ENCODE measurements at regions not wholly inside any gene's neighbourhood (a gene's known extent, or its start where the extent isn't known, plus 50 kb on each side); places are given as distances from the start of the nearest gene placed in this dataset.
"Not testable (repeated sequence)": the region's sequence is repeated elsewhere in the genome, so short reads cannot be mapped to it uniquely, and the experiment has no call there.

DNA sequence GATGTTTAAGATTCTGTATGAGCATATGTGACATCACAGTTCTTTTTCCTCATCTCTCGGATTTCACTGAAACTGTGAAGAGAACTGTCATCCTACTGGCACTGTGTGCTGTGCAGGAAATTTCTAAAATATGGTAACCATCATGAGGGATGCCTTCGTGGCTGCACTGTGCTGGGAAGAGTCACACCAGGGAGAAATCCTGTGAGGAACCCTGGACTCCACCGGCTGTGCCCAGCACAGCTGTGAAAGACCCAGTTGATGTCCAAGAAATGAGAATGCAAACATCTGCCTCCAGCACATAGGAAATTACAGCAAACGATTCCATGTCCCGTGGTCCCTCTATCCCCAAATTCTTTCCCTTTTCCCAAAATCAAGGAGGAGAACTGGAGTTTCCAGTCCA lies 475.4 kb downstream of the GOLGA6L6 start:
- ATAC-seq; H3K4me3 ChIP-seq; H3K27ac ChIP-seq; FAIRE-seq; DNase-seq (ENCODE audit: low read depth in 1 of 2, low spot score in 1 of 2); CTCF ChIA-PET; POLR2A ChIA-PET; H3K9me3 ChIP-seq; H3K4me1 ChIP-seq; H3K4me2 ChIP-seq: not testable (repeated sequence)
- WGBS (ENCODE audit: missing lambda C conversion rate): no CpG with 5 or more reads among the region's 5 CpGs

DNA sequence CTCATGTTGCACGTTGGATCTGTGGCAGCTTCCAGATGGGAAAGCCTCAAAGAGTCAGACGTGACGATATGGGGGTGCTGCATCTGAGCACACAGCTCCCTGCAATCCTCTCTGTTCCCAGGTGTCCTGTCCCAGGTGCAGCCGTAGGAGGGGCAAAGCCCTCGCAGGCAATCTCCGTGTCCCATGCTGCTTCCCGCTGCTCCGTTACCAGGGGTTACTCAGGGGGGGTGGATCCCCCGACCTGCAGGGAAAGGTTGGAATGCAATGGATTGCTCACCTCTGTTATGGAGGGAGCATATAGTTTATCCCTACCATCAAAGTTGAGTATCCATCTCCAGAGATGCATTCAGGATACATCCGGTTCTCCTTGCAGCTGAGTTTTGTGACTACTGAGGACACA lies 476.1 kb downstream of the GOLGA6L6 start:
- H3K9me3 ChIP-seq; CTCF ChIA-PET; DNase-seq (ENCODE audit: low read depth in 1 of 2, low spot score in 1 of 2); H3K27ac ChIP-seq; FAIRE-seq; H3K4me2 ChIP-seq; ATAC-seq; H3K4me3 ChIP-seq; POLR2A ChIA-PET; H3K4me1 ChIP-seq: not testable (repeated sequence)
- 19% methylated on average over 7 of the region's 10 CpGs for WGBS (ENCODE audit: missing lambda C conversion rate)

DNA sequence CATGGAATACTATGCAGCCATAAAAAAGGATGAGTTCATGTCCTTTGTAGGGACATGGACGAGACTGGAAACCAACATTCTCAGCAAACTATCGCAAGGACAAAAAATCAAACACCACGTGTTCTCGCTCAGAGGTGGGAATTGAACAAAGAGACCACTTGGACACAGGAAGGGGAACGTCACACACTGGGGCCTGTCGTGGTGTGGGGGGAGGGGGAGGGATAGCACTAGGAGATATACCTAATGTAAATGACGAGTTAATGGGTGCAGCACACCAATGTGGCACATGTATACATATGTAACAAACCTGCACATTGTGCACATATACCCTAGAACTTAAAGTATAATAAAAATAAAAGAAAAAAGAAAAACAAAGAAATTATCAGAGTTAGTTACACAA lies 478.4 kb downstream of the GOLGA6L6 start:
- H3K4me2 ChIP-seq; H3K4me1 ChIP-seq; FAIRE-seq; DNase-seq (ENCODE audit: low read depth in 1 of 2, low spot score in 1 of 2); H3K27ac ChIP-seq; ATAC-seq; H3K4me3 ChIP-seq; CTCF ChIA-PET; POLR2A ChIA-PET; H3K9me3 ChIP-seq: not testable (repeated sequence)
- WGBS (ENCODE audit: missing lambda C conversion rate): 9% methylated on average over 7 of the region's 7 CpGs

DNA sequence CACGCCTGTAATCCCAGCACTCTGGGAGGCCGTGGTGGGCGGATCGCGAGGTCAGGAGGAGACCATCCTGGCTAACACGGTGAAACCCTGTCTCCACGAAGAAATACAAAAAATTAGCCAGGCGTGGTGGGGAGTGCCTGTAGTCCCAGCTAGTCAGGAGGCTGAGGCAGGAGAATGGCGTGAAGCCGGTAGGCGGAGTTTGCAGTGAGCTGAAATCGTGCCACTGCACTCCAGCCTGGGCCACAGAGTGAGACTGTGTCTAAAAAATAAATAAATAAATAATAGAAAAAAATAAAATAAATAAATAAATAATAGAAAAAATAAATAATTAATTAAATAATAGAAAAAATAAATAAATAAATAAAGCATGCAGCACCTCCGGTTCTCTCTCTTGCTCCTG lies 480.8 kb downstream of the GOLGA6L6 start:
- H3K4me2 ChIP-seq; FAIRE-seq; POLR2A ChIA-PET; H3K9me3 ChIP-seq; CTCF ChIA-PET; H3K4me1 ChIP-seq; H3K4me3 ChIP-seq; H3K27ac ChIP-seq; ATAC-seq; DNase-seq (ENCODE audit: low read depth in 1 of 2, low spot score in 1 of 2): not testable (repeated sequence)
- WGBS (ENCODE audit: missing lambda C conversion rate): 32% methylated on average over 4 of the region's 13 CpGs

DNA sequence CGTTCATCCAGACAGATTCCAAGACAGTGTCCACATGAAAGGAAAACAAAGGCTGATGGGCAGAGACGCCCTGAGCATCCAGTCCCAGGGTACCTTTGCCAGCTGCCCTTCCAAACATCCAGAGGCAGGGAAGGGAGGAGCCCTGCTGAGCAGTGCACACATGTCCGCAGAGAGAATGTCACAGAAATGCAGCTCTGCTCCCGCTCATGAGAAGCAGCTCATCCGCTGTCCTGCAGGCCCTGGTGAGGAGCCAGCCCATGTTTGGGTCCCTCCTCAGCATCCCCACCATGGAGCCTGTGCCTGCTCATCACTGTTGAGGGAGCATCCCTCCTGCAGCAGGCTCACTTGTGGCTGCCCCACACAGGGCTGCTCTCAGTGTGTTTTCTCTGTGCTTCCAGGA lies 484.7 kb downstream of the GOLGA6L6 start:
- FAIRE-seq; H3K27ac ChIP-seq; H3K4me3 ChIP-seq; DNase-seq (ENCODE audit: low read depth in 1 of 2, low spot score in 1 of 2); CTCF ChIA-PET; H3K4me1 ChIP-seq; H3K9me3 ChIP-seq; H3K4me2 ChIP-seq; ATAC-seq; POLR2A ChIA-PET: not testable (repeated sequence)
- WGBS (ENCODE audit: missing lambda C conversion rate): 0% methylated on average over 1 of the region's 5 CpGs

DNA sequence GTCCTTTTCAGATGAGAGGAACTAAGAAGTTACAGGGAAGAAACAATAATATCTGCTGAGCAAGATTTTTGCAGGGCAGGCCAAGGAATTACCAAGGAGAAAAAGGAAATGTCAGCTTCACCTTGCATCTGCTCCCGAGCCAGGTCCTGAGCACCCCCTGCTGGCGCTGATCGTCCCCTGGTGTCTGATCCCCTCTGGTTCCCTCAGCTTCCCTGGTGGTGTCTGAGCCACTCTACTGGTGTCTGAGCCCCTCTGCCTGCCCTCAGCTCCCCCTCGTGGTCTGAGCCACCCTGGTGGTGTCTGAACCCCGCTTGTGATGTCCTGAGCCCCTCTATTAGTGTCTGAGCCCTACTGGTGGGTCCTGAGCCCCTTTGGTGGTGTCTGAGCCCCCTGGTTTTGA lies 485.7 kb downstream of the GOLGA6L6 start:
- ATAC-seq; FAIRE-seq; H3K4me3 ChIP-seq; H3K4me2 ChIP-seq; H3K27ac ChIP-seq; H3K9me3 ChIP-seq; H3K4me1 ChIP-seq; POLR2A ChIA-PET; CTCF ChIA-PET; DNase-seq (ENCODE audit: low read depth in 1 of 2, low spot score in 1 of 2): not testable (repeated sequence)
- WGBS (ENCODE audit: missing lambda C conversion rate): 38% methylated on average over 2 of the region's 5 CpGs

DNA sequence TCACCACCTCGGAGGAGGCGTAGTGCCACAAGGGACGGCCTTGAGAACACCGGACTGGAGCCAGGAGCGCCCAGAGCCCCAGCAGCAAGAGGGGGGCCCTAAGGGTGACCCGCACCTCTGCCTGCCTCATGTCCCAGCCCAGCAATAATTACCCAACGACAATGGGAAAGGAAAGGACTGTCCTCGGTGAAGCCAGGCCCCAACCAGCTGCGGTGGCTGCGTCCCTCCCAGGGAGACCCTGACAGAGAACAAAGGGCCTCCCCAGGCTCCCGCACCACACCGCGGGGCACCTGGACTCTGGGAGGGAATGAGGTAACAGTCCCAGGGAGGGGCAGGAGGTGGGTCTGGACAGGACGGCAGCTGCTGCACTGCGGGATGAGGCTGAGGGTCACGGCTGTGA lies 493.4 kb downstream of the GOLGA6L6 start:
- ATAC-seq; H3K4me2 ChIP-seq; H3K4me3 ChIP-seq; H3K9me3 ChIP-seq; H3K27ac ChIP-seq; H3K4me1 ChIP-seq; CTCF ChIA-PET; DNase-seq (ENCODE audit: low read depth in 1 of 2, low spot score in 1 of 2); FAIRE-seq; POLR2A ChIA-PET: not testable (repeated sequence)
- 29% methylated on average over 10 of the region's 16 CpGs for WGBS (ENCODE audit: missing lambda C conversion rate)

DNA sequence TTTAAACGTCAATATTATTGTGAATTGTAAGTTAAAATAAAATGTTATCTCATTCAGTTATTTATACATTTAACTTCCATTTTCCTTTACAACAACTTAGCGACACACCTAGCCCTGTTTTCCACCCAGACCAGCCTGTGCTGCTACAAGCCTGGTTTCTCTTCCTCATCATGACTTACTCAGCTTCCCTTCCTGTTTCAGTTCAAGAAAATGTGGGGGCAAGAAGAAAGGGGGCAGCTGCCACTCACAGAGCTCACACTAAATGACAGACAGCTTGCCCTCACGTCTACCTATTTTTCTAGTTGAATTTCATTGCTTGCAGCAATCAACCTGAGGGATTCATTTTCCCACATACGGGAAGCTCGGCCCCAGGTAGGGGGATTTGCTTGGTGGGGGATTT lies 496.4 kb downstream of the GOLGA6L6 start:
- H3K9me3 ChIP-seq; H3K27ac ChIP-seq; H3K4me2 ChIP-seq; FAIRE-seq; H3K4me3 ChIP-seq; ATAC-seq; CTCF ChIA-PET; DNase-seq (ENCODE audit: low read depth in 1 of 2, low spot score in 1 of 2); POLR2A ChIA-PET; H3K4me1 ChIP-seq: not testable (repeated sequence)
- no CpG with 5 or more reads among the region's 5 CpGs for WGBS (ENCODE audit: missing lambda C conversion rate)

DNA sequence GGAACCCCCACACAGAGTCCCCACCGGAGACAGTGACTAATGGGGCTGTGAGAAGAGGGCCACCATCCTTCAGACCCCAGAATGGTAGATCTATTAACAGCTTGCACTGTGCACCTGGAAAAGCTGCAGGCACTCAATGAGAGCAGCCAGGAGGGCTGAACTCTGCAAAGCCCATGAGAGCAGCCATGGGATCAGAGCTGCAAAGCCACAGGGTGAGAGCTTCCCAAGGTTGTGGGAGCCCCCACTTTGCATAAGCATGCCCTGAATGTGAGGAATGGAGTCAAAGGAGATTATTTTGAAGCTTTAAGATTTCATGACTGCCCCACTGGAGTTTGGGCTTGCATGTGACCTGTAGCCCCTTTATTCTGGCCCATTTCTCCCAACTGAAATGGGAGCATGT lies 500.9 kb downstream of the GOLGA6L6 start:
- CTCF ChIA-PET; H3K4me1 ChIP-seq; FAIRE-seq; DNase-seq (ENCODE audit: low read depth in 1 of 2, low spot score in 1 of 2); POLR2A ChIA-PET; H3K27ac ChIP-seq; ATAC-seq; H3K4me2 ChIP-seq; H3K9me3 ChIP-seq; H3K4me3 ChIP-seq: not testable (repeated sequence)
- no CpG with 5 or more reads among the region's 1 CpG for WGBS (ENCODE audit: missing lambda C conversion rate)

DNA sequence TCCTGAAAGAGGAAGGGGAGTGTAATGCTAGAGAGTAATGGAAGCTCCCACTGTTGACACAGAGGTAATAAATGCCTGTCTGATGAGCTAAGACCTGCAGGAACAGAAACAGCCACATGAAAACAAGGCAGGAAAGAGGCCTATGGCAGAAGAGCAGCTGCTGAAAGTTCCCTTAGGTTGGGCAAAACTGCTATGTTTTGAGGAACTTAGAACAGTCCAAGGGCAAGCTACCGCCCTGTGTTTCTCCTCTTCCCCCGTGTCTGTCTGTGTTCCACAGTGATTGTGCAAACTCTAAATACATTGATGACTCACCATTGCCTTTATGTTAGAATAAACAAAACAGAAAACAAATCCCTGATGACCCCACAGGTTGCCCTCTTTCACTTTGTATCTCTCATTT lies 516.6 kb downstream of the GOLGA6L6 start:
- ATAC-seq; CTCF ChIA-PET; POLR2A ChIA-PET; H3K4me3 ChIP-seq; H3K27ac ChIP-seq; FAIRE-seq; H3K4me2 ChIP-seq; H3K9me3 ChIP-seq; H3K4me1 ChIP-seq; DNase-seq (ENCODE audit: low read depth in 1 of 2, low spot score in 1 of 2): not testable (repeated sequence)
- no CpG with 5 or more reads among the region's 2 CpGs for WGBS (ENCODE audit: missing lambda C conversion rate)

DNA sequence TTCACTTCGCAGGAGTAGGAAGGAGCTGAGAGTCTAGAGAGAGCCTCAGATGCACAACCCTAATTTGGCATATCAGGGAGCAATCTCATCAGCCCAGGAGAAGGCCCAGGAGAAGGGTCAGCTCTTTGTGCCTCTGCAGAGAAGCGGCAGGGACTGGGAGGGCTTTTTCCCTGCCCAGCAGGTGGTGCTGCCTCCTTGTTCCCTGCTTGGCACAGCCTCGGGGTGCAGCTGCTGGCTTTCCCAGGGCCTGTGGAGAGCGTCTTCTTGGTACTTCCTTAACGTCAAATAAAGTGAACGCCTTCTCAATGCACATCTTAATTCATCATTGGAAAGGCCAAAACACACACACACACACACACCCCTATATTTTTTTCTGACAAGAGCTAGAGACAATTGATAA lies 519.3 kb downstream of the GOLGA6L6 start:
- H3K4me3 ChIP-seq; POLR2A ChIA-PET; FAIRE-seq; H3K4me1 ChIP-seq; H3K27ac ChIP-seq; H3K4me2 ChIP-seq; ATAC-seq; H3K9me3 ChIP-seq; DNase-seq (ENCODE audit: low read depth in 1 of 2, low spot score in 1 of 2); CTCF ChIA-PET: not testable (repeated sequence)
- 0% methylated on average over 1 of the region's 6 CpGs for WGBS (ENCODE audit: missing lambda C conversion rate)

DNA sequence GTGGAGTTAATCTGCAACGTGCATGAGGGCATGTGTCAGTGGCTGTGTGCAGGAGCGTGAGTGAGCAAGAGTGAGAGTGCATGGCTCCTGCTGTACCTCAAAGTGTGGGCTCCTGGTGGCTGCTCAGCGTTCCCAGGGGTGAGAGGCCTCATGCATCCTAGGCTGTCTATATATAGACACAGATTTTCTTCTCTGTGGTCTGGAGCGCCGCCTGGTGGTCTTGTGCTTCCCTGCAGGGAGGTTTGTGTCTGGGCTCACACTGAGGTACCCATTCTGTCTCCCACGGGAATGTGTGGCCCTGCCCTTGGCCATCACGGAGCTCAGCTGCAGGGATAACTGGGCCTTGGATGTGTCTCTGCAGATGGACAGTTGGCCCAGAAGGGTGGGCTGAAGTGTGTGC lies 520.2 kb downstream of the GOLGA6L6 start:
- FAIRE-seq; ATAC-seq; H3K9me3 ChIP-seq; H3K4me3 ChIP-seq; POLR2A ChIA-PET; CTCF ChIA-PET; H3K4me2 ChIP-seq; DNase-seq (ENCODE audit: low read depth in 1 of 2, low spot score in 1 of 2); H3K27ac ChIP-seq; H3K4me1 ChIP-seq: not testable (repeated sequence)
- WGBS (ENCODE audit: missing lambda C conversion rate): no CpG with 5 or more reads among the region's 7 CpGs

DNA sequence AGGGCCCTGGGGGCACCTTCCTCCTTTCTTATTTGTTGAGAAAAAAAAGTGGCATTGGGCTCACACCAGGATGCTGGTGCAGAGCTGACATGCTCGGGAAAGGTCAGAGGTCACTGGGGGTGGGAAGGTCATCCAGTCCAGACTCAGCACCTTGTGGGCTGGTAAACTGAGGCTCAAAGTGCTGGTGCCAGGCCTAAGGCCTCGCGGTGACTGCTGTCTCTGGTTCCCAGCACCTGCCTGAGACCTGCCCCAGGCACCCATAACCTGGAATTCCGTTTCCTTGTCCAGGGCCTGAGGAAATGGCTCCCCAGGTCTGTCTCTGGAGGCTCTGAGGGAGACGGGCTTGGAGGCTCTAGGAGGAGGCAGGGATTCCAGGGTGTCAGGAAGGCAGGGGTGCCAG lies 521.0 kb downstream of the GOLGA6L6 start:
- H3K27ac ChIP-seq; CTCF ChIA-PET; H3K9me3 ChIP-seq; H3K4me1 ChIP-seq; H3K4me2 ChIP-seq; DNase-seq (ENCODE audit: low read depth in 1 of 2, low spot score in 1 of 2); ATAC-seq; FAIRE-seq; POLR2A ChIA-PET; H3K4me3 ChIP-seq: not testable (repeated sequence)
- no CpG with 5 or more reads among the region's 5 CpGs for WGBS (ENCODE audit: missing lambda C conversion rate)

All from A549 (cell line).